ENCODE measurements at regions not wholly inside any gene's neighbourhood (a gene's known extent, or its start where the extent isn't known, plus 50 kb on each side); places are given as distances from the start of the nearest gene placed in this dataset.

DNA sequence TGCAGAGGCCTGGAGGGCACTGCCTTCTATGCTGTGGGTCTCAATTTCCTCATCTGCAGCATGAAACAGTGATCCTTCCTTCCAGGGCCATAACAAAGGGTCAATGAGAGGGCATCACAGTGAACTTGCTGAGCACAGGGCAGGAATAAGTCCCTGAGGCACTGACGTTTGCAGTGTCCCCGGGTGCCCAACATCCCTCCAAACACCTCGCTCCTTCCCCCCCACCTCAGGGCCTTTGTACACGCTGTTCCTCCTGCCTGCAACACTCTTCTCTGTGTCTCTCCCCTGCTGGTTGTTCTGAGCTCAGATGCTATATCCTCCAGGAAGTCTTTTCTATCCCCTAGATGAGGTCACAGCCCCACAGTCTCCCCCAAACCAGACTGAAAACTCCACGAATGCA, 59.7 kb upstream of the TCF20 start:
- Mint-ChIP-seq H3K36me3 (ENCODE audit: low read depth) (no peaks in the 10 kb centered on the region), H3K27ac (no peak overlapping the region), H3K9me3 (no peaks in the 10 kb centered on the region), H3K4me3 (no peak overlapping the region), H3K27me3 (ENCODE audit: low read depth) (peaks cover 81% of the 10 kb centered on the region), H3K4me1 (peaks cover 21% of the 10 kb centered on the region)
- TF ChIP-seq, protein P1, sequence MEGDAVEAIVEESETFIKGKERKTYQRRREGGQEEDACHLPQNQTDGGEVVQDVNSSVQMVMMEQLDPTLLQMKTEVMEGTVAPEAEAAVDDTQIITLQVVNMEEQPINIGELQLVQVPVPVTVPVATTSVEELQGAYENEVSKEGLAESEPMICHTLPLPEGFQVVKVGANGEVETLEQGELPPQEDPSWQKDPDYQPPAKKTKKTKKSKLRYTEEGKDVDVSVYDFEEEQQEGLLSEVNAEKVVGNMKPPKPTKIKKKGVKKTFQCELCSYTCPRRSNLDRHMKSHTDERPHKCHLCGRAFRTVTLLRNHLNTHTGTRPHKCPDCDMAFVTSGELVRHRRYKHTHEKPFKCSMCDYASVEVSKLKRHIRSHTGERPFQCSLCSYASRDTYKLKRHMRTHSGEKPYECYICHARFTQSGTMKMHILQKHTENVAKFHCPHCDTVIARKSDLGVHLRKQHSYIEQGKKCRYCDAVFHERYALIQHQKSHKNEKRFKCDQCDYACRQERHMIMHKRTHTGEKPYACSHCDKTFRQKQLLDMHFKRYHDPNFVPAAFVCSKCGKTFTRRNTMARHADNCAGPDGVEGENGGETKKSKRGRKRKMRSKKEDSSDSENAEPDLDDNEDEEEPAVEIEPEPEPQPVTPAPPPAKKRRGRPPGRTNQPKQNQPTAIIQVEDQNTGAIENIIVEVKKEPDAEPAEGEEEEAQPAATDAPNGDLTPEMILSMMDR (IDR thresholded peaks at IDR 0.05; ENCODE audit: unreplicated experiment in 3 of 3), result no peak

DNA sequence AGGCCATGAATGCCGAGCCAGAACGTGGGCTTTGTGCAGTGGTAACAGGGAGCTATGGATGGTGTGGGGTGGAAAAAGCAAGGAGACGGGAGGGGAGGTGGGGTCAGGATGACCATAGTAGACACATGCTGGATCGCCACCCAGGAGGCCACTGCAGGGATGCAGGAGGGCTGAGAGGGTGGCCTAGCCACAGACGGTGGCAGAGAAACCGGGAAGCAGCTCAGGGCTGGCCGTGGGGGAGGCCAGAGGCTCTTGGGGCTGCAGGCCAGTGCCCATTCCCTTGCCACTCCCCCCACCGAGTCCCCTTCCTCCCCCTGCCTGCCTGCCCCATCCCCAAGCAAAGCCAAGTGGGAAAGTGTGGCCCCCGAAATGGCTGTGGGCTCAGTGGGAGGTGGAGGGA, 59.1 kb upstream of the TCF20 start:
- Mint-ChIP-seq H3K4me3 (no peak overlapping the region), H3K36me3 (ENCODE audit: low read depth) (peaks cover 2% of the 10 kb centered on the region), H3K9me3 (no peaks in the 10 kb centered on the region), H3K27ac (no peak overlapping the region), H3K4me1 (peaks cover 16% of the 10 kb centered on the region), H3K27me3 (ENCODE audit: low read depth) (peaks cover 76% of the 10 kb centered on the region)
- TF ChIP-seq, protein P1 (IDR thresholded peaks at IDR 0.05; ENCODE audit: unreplicated experiment in 3 of 3), result no peak

DNA sequence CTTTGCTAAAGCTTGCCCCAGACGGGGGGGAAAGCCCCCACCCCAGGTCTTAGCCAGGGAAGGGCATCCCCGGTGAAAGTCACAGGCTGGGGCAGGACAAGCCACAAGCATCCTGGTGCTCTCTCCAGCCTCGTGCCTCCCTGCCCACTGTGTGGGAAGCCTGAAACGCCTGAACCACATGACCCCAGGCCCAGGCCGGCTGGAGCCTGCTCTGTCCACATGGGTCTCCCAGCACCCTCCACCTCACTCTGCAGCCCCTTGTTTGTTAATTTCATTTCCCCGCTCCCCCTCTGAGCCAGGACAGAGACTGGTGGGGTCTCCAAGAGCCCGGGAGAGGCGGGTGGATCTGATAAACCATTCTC, 58.3 kb upstream of the TCF20 start:
- no peaks in the 10 kb centered on the region for H3K9me3 Mint-ChIP-seq
- TF ChIP-seq, protein P1 (IDR thresholded peaks at IDR 0.05; ENCODE audit: unreplicated experiment in 3 of 3), result no peak

DNA sequence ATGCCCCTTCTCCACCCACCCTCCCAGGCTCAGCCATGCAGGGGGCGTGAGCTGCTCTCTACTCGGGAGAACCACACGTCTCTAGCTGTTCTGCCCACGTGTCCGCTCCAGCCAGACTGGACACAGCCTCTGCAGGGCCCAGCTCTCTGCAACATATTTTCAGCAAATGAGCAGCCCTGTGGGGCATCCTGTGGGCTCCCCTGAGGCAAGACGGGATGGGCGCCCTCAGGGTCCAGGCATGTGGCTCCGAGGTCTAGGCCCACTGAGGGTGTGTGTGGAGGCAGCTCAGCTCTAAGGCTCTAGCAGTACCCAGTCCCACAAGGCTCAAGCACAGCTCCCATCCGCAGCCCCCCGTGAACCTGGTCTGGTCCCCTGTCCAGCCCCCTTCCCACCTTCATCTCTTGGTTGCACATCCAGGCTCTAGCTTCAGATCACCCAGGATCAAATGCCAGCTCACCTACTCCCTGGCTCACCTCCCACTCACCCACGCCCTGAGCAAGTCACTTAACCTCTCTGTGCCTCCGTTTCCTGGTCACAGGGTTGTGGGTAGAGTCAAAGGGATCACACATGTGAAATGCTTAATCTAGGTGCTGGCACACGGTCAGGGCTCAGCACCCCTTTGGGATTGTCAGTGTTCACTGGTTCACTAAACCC, 57.8 kb upstream of the TCF20 start:
- H3K36me3 Mint-ChIP-seq (ENCODE audit: low read depth), result peaks cover 5% of the 10 kb centered on the region
- H3K9me3 Mint-ChIP-seq, result no peaks in the 10 kb centered on the region
- TF ChIP-seq, protein P1 (IDR thresholded peaks at IDR 0.05; ENCODE audit: unreplicated experiment in 3 of 3), result no peak
- peaks cover 16% of the 10 kb centered on the region for H3K4me1 Mint-ChIP-seq
- no peak overlapping the region for H3K27ac Mint-ChIP-seq
- H3K27me3 Mint-ChIP-seq (ENCODE audit: low read depth), result peaks cover 82% of the 10 kb centered on the region
- H3K4me3 Mint-ChIP-seq, result no peak overlapping the region

More for the DNA sequence above, 58.3 kb upstream of the TCF20 start:
- Mint-ChIP-seq H3K27ac (no peak overlapping the region), H3K4me1 (peaks cover 16% of the 10 kb centered on the region), H3K27me3 (ENCODE audit: low read depth) (peaks cover 77% of the 10 kb centered on the region), H3K4me3 (no peak overlapping the region), H3K36me3 (ENCODE audit: low read depth) (peaks cover 5% of the 10 kb centered on the region)

DNA sequence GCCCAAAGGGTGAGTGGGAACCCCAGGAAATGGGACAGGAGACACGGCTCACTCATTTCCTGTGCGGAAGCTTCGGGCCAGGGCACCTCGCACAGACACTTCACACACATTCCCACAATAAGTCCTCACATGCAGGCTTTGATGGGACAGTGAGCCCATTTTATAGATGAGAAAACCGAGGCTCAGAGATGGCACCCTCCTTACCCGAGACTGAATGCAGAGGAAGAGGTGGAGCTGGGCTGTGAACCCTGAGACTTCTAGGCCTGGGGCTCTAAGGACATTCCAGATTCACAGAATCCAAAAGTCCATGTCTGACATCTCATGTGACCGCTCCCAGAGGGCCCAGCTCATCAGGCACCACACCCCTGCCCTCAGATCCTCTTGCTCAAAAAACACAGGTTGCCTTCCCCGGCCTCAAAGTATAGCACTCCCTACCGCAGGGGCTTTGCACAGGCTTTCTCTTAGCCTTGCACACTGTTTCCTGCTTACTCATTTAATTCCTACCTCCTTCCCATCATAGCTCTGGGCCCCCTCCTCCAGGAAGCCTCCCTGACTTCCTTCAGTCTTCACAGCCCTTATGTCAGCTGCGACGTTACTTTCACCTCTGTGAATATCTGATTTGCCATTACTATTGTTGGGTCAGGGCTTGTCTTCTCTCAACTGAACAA, 57.1 kb upstream of the TCF20 start:
- peaks cover 17% of the 10 kb centered on the region for H3K4me1 Mint-ChIP-seq
- H3K4me3 Mint-ChIP-seq, result no peak overlapping the region
- H3K9me3 Mint-ChIP-seq, result no peaks in the 10 kb centered on the region
- peaks cover 5% of the 10 kb centered on the region for H3K36me3 Mint-ChIP-seq (ENCODE audit: low read depth)
- TF ChIP-seq, protein P1 (IDR thresholded peaks at IDR 0.05; ENCODE audit: unreplicated experiment in 3 of 3), result no peak
- H3K27ac Mint-ChIP-seq, result no peak overlapping the region
- H3K27me3 Mint-ChIP-seq (ENCODE audit: low read depth), result peaks cover 79% of the 10 kb centered on the region

DNA sequence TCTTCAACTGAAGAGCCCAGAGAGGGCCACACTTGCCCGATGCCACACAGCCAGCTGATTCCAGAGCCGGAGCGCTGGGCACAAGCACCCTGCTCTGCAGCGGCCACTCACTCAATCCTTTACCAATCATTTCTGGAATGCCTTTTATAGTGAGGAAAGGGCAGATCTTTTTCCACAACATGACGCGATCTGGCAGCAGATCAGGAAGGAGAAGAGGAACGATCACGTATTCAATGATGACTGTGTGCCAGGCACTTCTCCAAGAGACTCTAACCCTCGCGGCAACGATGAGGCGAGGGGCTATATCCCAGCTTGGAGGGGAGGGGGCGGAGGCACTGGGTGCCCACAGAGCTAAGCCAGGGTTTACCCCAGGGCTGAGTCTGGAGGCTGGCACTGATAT, 56.3 kb upstream of the TCF20 start:
- Mint-ChIP-seq H3K36me3 (ENCODE audit: low read depth) (peaks cover 5% of the 10 kb centered on the region), H3K27me3 (ENCODE audit: low read depth) (peaks cover 77% of the 10 kb centered on the region), H3K4me3 (no peak overlapping the region), H3K27ac (no peak overlapping the region), H3K4me1 (peaks cover 22% of the 10 kb centered on the region), H3K9me3 (no peaks in the 10 kb centered on the region)
- TF ChIP-seq, protein P1 (IDR thresholded peaks at IDR 0.05; ENCODE audit: unreplicated experiment in 3 of 3), result no peak

Measured in nephron (organoid).